VCaP (cell line): ENCODE measurements at regions not wholly inside any gene's neighbourhood (a gene's known extent, or its start where the extent isn't known, plus 50 kb on each side); places are given as distances from the start of the nearest gene placed in this dataset.

Experiments
- H3K27ac ChIP-seq: fragments of 450-650 bp; 2 replicates; pipeline ENCODE4 v1.5.1; 2017
- TF ChIP-seq, protein P1 (sequence below): fragments of 450-650 bp; conservative IDR thresholded peaks from 2 replicates; pipeline ENCODE4 v1.5.1; 2017; ENCODE audit warnings: mild to moderate bottlenecking, moderate library complexity

DNA sequence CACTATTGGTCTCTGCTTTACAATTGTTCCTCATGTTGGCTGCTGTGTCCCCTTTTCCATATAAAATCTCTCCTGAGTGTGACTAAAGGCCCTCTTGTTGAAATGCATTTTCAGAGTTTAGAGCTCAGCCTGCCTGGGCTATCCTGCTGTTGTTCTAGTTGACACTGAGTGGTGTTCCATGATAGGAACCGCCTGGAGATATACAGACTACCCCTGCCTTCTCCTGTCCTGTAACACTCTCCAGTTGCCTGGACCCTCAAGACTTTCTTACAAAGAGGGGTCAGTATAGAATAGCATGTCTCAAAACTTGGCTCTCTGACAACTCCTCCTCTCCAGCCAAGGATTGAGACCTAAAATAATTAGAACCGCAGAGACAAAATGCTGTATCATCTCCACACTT lies 152.0 kb upstream of the POU3F1 start:
- TF ChIP-seq, protein P1, sequence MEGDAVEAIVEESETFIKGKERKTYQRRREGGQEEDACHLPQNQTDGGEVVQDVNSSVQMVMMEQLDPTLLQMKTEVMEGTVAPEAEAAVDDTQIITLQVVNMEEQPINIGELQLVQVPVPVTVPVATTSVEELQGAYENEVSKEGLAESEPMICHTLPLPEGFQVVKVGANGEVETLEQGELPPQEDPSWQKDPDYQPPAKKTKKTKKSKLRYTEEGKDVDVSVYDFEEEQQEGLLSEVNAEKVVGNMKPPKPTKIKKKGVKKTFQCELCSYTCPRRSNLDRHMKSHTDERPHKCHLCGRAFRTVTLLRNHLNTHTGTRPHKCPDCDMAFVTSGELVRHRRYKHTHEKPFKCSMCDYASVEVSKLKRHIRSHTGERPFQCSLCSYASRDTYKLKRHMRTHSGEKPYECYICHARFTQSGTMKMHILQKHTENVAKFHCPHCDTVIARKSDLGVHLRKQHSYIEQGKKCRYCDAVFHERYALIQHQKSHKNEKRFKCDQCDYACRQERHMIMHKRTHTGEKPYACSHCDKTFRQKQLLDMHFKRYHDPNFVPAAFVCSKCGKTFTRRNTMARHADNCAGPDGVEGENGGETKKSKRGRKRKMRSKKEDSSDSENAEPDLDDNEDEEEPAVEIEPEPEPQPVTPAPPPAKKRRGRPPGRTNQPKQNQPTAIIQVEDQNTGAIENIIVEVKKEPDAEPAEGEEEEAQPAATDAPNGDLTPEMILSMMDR, result no peak

DNA sequence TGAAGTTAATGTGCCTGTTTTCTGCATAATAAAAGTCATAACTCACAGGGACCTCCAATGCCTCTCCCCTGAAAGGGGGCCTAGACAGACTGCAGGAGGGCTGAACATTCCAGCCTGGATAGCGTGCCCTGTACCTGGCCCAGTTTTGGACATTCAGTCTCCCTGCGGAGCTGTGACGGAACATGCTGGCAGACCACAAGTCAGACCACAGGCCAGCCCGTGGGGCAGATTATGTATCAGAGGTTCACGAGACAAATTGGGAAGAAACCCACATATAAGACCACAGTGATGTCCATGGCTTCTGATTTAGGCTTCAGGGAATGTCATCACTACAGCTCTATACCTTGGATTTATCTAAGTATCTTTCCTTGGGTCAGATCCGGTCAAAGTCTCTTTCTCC lies 151.5 kb upstream of the POU3F1 start:
- TF ChIP-seq, protein P1, result no peak

More for the DNA sequence above, 152.0 kb upstream of the POU3F1 start:
- H3K27ac ChIP-seq, result no peak overlapping the region

DNA sequence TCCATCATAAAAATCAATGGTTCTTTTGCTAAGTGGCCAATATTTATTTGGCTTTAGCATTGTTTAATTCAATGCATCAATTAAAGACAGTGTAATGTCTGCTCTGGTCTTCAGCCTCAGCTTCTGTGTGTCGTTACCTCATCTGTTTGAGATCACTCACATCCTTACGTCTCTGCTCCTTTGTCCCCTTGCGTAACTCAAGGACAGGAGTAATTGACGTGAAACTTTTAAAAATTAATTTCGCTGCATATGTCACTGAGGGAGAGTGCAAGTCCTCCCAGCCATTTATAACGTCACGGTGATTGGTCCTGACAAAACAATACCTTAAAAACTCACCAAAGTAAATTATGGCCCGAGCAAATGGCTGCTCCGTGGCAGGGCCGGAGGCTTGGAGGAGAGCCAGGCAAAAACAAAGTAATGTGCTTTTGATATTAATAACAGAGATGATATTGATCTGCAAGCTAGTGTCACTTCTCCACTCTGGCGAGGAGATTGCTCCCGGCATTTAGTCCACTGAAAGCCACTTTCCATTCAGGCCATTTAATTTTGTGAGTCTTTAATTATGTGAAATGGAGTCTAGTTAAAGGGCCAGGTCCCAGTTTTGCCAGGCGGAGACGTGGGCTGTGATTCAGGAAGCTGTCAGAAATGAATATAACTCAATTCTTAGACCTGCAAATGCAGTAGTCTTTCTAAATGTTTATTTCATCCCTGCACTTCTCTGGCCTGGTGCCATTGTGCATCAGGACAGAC lies 150.9 kb upstream of the POU3F1 start:
- TF ChIP-seq, protein P1, result no peak

More for the DNA sequence above, 151.5 kb upstream of the POU3F1 start:
- H3K27ac ChIP-seq, result no peak overlapping the region

DNA sequence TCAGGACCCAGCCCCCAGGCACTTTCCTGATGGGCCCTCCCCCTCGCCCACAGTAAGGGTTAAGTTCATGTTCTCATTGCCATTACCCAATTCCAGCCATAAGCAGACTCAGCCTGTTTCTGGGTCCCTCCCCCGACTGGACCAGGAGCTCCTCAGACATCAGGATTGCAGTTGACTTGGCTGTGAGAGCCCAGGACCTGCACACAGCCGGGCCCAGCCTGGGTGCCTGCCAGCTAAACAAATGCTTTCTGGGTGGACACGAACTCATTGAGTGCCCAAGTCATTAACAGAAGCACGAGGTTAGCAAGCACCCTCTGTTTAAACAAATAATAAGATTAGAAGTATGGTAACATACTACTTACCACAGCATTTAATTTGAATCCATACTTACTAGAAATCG lies 147.9 kb upstream of the POU3F1 start:
- H3K27ac ChIP-seq, result peak overlapping the region; percentile 53
- TF ChIP-seq, protein P1, result no peak

More for the DNA sequence above, 150.9 kb upstream of the POU3F1 start:
- no peak overlapping the region for H3K27ac ChIP-seq

DNA sequence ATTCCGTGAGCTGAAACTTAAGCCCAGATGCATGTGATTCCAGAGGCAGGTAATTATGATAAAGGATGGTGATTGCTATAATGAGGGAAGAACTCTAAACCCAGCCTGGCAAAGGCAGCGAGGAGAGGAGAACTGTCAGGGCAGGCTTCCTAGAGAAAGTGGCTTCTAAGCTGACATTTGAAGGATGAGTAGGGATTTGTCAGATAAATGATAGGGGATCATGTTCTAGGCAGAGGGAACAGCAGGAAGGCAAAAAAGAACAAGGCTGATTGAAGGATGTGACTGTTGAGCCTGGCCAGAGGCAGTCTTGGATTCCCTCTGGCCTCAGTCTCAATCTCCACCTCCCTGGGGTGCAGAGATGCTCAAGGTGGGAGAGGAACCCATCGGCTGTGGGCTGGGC lies 146.4 kb upstream of the POU3F1 start:
- H3K27ac ChIP-seq, result no peak overlapping the region
- TF ChIP-seq, protein P1, result no peak

DNA sequence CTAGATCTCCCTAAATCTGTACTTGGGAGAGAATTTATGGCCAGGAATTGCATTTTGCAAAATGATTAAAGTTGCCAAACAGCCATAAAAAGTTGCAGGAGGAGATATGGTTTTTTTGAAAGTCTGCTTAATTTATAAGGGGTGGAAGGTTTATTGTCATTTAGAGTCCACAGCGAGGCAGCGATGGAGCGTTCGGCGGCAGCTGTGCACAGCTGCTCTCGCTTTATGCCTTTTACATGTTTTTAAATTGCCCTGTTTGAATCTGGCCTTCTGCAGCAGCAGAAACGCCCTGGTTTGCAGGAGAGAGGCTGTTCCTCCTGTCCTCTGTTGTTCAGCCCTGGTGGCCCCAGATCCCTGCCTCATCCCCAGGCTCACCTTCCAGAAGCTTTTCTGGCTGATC lies 144.9 kb upstream of the POU3F1 start:
- no peak overlapping the region for H3K27ac ChIP-seq
- TF ChIP-seq, protein P1, result no peak

DNA sequence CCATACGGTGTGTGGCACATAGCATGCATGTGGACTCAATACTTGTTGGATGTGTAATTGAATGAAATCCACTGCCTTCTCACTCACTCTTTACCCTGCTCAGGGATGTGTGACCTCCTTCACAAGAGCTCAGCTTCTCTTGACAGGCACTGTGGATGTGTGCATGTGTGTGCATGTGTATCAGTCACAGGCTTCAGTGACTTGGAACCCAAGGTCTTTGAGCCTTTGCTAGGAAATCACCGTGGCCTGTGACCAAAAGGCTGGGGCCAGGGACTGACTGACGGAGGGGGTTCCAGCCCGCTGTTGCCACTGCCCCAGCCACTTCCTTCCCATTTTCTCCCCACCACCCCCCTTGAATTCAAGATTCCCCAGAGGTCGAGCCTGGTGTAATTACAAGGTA lies 144.4 kb upstream of the POU3F1 start:
- TF ChIP-seq, protein P1, result no peak
- no peak overlapping the region for H3K27ac ChIP-seq
